Loucy (cell line): ENCODE measurements at regions not wholly inside any gene's neighbourhood (a gene's known extent, or its start where the extent isn't known, plus 50 kb on each side); places are given as distances from the start of the nearest gene placed in this dataset.

Experiments used
- H2AFZ ChIP-seq: fragments of 200-600 bp; sonication (generic); 2 replicates; pipeline ENCODE4 v1.6.0; 2016; ENCODE audit warnings: antibody characterized with exemption, mild to moderate bottlenecking, low read length, moderate library complexity
- H3F3A ChIP-seq: fragments of 200-600 bp; 2 replicates; pipeline ENCODE4 v1.6.0; 2016; ENCODE audit warnings: antibody characterized with exemption, low read depth, mild to moderate bottlenecking
- H3K27me3 ChIP-seq: fragments of 200-600 bp; sonication (generic); 2 replicates; pipeline ENCODE4 v1.6.1; 2014; ENCODE audit warnings: low read length, mild to moderate bottlenecking; ENCODE audit not compliant: insufficient read depth, poor library complexity, severe bottlenecking
- H3K36me3 ChIP-seq: fragments of 200-600 bp; sonication (generic); 2 replicates; pipeline ENCODE4 v1.6.1; 2016; ENCODE audit warnings: low read length; ENCODE audit not compliant: insufficient read depth
- H3K4me1 ChIP-seq: fragments of 200-600 bp; sonication (generic); 2 replicates; pipeline ENCODE4 v1.5.1; 2014; ENCODE audit warnings: low read length, mild to moderate bottlenecking; ENCODE audit not compliant: insufficient read depth, poor library complexity, severe bottlenecking
- H3K4me2 ChIP-seq: fragments of 200-600 bp; sonication (generic); 2 replicates; pipeline ENCODE4 v1.6.0; 2014; ENCODE audit warnings: antibody characterized with exemption, low read length, low read depth, mild to moderate bottlenecking; ENCODE audit not compliant: poor library complexity, severe bottlenecking
- H3K4me3 ChIP-seq: fragments of 200-600 bp; sonication (generic); 2 replicates; pipeline ENCODE4 v1.5.1; 2014; ENCODE audit warnings: low read length, mild to moderate bottlenecking, mixed read lengths; ENCODE audit not compliant: poor library complexity, severe bottlenecking
- H3K79me2 ChIP-seq: fragments of 200-600 bp; sonication (generic); 2 replicates; pipeline ENCODE4 v1.6.1; 2014; ENCODE audit warnings: low read length; ENCODE audit not compliant: insufficient read depth
- H3K9ac ChIP-seq: fragments of 200-600 bp; sonication (generic); 2 replicates; pipeline ENCODE4 v1.6.0; 2014; ENCODE audit warnings: mild to moderate bottlenecking, low read depth, low read length, moderate library complexity; ENCODE audit not compliant: poor library complexity, severe bottlenecking
- H3K9me2 ChIP-seq: fragments of 200-600 bp; sonication (generic); replicated peaks from 2 replicates; pipeline ENCODE4 v1.6.1; 2016; ENCODE audit warnings: low read depth, low read length, mixed read lengths
- H3K9me3 ChIP-seq: fragments of 200-600 bp; sonication (generic); 2 replicates; pipeline ENCODE4 v1.6.1; 2014; ENCODE audit warnings: mild to moderate bottlenecking, antibody characterized with exemption, low read length, low read depth; ENCODE audit not compliant: insufficient read depth
- H4K20me1 ChIP-seq: fragments of 200-600 bp; sonication (generic); 2 replicates; pipeline ENCODE4 v1.6.0; 2014; ENCODE audit warnings: antibody characterized with exemption, low read length, mild to moderate bottlenecking; ENCODE audit not compliant: insufficient read depth, poor library complexity, severe bottlenecking
- EZH2phosphoT487 ChIP-seq: fragments of 200-600 bp; IDR thresholded peaks from 2 replicates; pipeline ENCODE4 v1.6.1; 2018; ENCODE audit warnings: antibody characterized with exemption, mild to moderate bottlenecking, moderate library complexity, borderline replicate concordance
- TF ChIP-seq, protein P1 (sequence below): fragments of 200-600 bp; sonication (generic); conservative IDR thresholded peaks from 2 replicates; pipeline ENCODE4 v1.5.1; 2014; ENCODE audit warnings: mild to moderate bottlenecking, antibody characterized with exemption, low read length

DNA sequence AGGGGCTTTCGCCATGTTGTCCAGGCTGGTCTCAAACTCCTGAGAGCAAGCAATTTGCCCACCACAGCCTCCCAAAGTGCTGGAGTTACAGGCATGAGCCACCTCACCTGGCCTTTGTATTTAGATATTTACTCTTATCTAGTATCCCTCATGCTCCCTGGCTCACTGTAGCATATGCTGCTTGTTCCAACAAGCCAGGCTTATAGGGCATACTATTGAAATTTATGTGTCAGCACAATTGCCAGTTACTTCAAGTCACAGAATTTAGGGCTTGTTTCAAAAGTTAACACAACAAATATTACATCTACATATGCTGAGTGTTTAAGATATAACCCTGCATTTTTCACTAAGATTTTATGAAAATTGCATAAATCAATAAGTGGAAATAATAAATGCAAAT, 469.2 kb upstream of the ZNF608 start:
- no peaks in the 10 kb centered on the region for H3K79me2 ChIP-seq
- H4K20me1 ChIP-seq = no peaks in the 10 kb centered on the region
- H3K9ac ChIP-seq = no peak overlapping the region
- no peak overlapping the region for H3K4me2 ChIP-seq
- H3K36me3 ChIP-seq = no peaks in the 10 kb centered on the region
- no peaks in the 10 kb centered on the region for H3F3A ChIP-seq
- TF ChIP-seq, protein P1, sequence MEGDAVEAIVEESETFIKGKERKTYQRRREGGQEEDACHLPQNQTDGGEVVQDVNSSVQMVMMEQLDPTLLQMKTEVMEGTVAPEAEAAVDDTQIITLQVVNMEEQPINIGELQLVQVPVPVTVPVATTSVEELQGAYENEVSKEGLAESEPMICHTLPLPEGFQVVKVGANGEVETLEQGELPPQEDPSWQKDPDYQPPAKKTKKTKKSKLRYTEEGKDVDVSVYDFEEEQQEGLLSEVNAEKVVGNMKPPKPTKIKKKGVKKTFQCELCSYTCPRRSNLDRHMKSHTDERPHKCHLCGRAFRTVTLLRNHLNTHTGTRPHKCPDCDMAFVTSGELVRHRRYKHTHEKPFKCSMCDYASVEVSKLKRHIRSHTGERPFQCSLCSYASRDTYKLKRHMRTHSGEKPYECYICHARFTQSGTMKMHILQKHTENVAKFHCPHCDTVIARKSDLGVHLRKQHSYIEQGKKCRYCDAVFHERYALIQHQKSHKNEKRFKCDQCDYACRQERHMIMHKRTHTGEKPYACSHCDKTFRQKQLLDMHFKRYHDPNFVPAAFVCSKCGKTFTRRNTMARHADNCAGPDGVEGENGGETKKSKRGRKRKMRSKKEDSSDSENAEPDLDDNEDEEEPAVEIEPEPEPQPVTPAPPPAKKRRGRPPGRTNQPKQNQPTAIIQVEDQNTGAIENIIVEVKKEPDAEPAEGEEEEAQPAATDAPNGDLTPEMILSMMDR = no peak
- no peak for TF ChIP-seq EZH2phosphoT487
- no peak overlapping the region for H3K4me3 ChIP-seq
- H3K9me3 ChIP-seq = no peaks in the 10 kb centered on the region
- H3K27me3 ChIP-seq = no peaks in the 10 kb centered on the region
- no peaks in the 10 kb centered on the region for H3K9me2 ChIP-seq
- no peak overlapping the region for H2AFZ ChIP-seq
- no peaks in the 10 kb centered on the region for H3K4me1 ChIP-seq

GRCh38 chr5:125219710-125220109, 473.3 kb upstream of the ZNF608 start:
- H3K9me2 ChIP-seq = no peaks in the 10 kb centered on the region
- no peaks in the 10 kb centered on the region for H3K9me3 ChIP-seq
- H4K20me1 ChIP-seq = no peaks in the 10 kb centered on the region
- no peaks in the 10 kb centered on the region for H3K4me1 ChIP-seq
- TF ChIP-seq, protein P1 = no peak
- TF ChIP-seq EZH2phosphoT487 = no peak
- no peaks in the 10 kb centered on the region for H3F3A ChIP-seq
- no peaks in the 10 kb centered on the region for H3K79me2 ChIP-seq
- no peak overlapping the region for H3K9ac ChIP-seq
- no peak overlapping the region for H2AFZ ChIP-seq
- no peak overlapping the region for H3K4me2 ChIP-seq
- no peak overlapping the region for H3K4me3 ChIP-seq
- no peaks in the 10 kb centered on the region for H3K36me3 ChIP-seq
- H3K27me3 ChIP-seq = no peaks in the 10 kb centered on the region

- Histone ChIP-seq H3K4me1 (no peaks in the 10 kb centered on the region), H3K4me2 (no peak overlapping the region), H2AFZ (no peak overlapping the region), H3K9me2 (no peaks in the 10 kb centered on the region), H3K36me3 (no peaks in the 10 kb centered on the region), H3K4me3 (no peak overlapping the region), H3K79me2 (no peaks in the 10 kb centered on the region), H3K9ac (no peak overlapping the region), H3K27me3 (no peaks in the 10 kb centered on the region), H3F3A (no peaks in the 10 kb centered on the region), H3K9me3 (no peaks in the 10 kb centered on the region), H4K20me1 (no peaks in the 10 kb centered on the region)
- TF ChIP-seq, protein P1 = no peak
- TF ChIP-seq EZH2phosphoT487 = no peak
Measured at GRCh38 chr5:125220284-125220683, 473.8 kb upstream of the ZNF608 start.
